Uterus (tissue), 3 donors: ENCODE measurements at regions not wholly inside any gene's neighbourhood (a gene's known extent, or its start where the extent isn't known, plus 50 kb on each side); places are given as distances from the start of the nearest gene placed in this dataset.

Experiments
- DNase-seq, 2 donors: peaks; one replicate each; pipeline ENCODE4 v3.0.0-alpha.2; 2019 to 2020
- H3K27ac ChIP-seq, 2 donors: fragments of 200-600 bp; sonication (generic); 1 replicate in 1 of 2; 2 replicates in 1 of 2; pipeline ENCODE4 v1.5.1; 2016 to 2018
- H3K27me3 ChIP-seq, 2 donors: fragments of 200-600 bp; sonication (generic); one replicate each; pipeline ENCODE4 v1.5.1; 2018 to 2019; ENCODE audit warnings: control low read depth in 1 of 2
- H3K36me3 ChIP-seq, 2 donors: fragments of 200-600 bp; sonication (generic); one replicate each; pipeline ENCODE4 v1.5.1; 2019; ENCODE audit warnings: control low read depth in 1 of 2
- H3K4me1 ChIP-seq, 2 donors: fragments of 200-600 bp; sonication (generic); one replicate each; pipeline ENCODE4 v1.5.1; 2018 to 2019; ENCODE audit warnings: control low read depth in 1 of 2
- H3K4me3 ChIP-seq, 2 donors: fragments of 200-600 bp; sonication (generic); 1 replicate in 1 of 2; 2 replicates in 1 of 2; pipeline ENCODE4 v1.5.1; 2018 to 2019; ENCODE audit warnings: mild to moderate bottlenecking in 1 of 2
- H3K9me3 ChIP-seq, 2 donors: fragments of 200-600 bp; sonication (generic); one replicate each; pipeline ENCODE4 v1.5.1; 2019; ENCODE audit warnings: control low read depth in 1 of 2
- POLR2A ChIP-seq, 2 donors: fragments of 450-650 bp; IDR thresholded peaks; one replicate each; pipeline ENCODE4 v1.6.1; 2016; ENCODE audit warnings: antibody characterized with exemption in 2 of 2, mild to moderate bottlenecking in 1 of 2, moderate library complexity in 1 of 2
- intact Hi-C: fragments of 100-400 bp; cut with DNase I; formaldehyde crosslinking; loops from one replicate; pipeline ENCODE4 v1.15.1; 2023; ENCODE audit warnings: low total_unique reads
- TF ChIP-seq, protein P1 (sequence below), 4 experiments: fragments of 200-600 bp in 2 of 4; fragments of 450-650 bp in 2 of 4; sonication (generic) in 2 of 4; IDR thresholded peaks; one replicate each; pipeline ENCODE4 v1.5.1; 2016 to 2019; ENCODE audit warnings: antibody characterized with exemption in 4 of 4, mild to moderate bottlenecking in 2 of 4, moderate library complexity in 1 of 4
- donor health status: DM: yes; HTN: yes; CAD: no.

DNA sequence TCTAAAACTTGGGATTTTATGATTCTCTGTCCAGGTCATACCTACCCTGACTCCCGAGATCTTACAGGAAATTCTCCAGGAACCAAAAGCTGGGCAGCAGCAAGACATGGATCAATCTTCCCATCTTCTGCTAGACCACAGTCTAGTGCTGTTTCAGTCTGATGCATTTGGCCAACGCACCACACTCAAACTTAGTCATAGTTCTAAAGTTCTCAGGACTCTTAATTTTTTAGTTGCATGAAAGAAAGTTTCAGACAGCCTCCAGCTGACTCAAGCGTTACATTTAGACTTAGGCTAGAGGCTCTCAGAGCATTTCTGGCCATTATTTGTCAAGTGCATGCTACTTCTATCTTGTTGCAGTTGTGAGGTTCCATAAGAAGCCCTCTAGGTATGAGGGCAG, 230.1 kb upstream of the CCDC150 start:
- no peak for DNase-seq
- Histone ChIP-seq H3K4me3 (no peak overlapping the region), H3K36me3 (no peaks in the 10 kb centered on the region), H3K27ac (no peak overlapping the region), H3K4me1 (no peaks in the 10 kb centered on the region), H3K27me3 (no peaks in the 10 kb centered on the region), H3K9me3 (no peaks in the 10 kb centered on the region)
- TF ChIP-seq POLR2A (IDR thresholded peaks at IDR 0.05), result no peak
- TF ChIP-seq, protein P1, sequence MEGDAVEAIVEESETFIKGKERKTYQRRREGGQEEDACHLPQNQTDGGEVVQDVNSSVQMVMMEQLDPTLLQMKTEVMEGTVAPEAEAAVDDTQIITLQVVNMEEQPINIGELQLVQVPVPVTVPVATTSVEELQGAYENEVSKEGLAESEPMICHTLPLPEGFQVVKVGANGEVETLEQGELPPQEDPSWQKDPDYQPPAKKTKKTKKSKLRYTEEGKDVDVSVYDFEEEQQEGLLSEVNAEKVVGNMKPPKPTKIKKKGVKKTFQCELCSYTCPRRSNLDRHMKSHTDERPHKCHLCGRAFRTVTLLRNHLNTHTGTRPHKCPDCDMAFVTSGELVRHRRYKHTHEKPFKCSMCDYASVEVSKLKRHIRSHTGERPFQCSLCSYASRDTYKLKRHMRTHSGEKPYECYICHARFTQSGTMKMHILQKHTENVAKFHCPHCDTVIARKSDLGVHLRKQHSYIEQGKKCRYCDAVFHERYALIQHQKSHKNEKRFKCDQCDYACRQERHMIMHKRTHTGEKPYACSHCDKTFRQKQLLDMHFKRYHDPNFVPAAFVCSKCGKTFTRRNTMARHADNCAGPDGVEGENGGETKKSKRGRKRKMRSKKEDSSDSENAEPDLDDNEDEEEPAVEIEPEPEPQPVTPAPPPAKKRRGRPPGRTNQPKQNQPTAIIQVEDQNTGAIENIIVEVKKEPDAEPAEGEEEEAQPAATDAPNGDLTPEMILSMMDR (IDR thresholded peaks at IDR 0.05), result no peak
- intact Hi-C loops, result no loop called here

DNA sequence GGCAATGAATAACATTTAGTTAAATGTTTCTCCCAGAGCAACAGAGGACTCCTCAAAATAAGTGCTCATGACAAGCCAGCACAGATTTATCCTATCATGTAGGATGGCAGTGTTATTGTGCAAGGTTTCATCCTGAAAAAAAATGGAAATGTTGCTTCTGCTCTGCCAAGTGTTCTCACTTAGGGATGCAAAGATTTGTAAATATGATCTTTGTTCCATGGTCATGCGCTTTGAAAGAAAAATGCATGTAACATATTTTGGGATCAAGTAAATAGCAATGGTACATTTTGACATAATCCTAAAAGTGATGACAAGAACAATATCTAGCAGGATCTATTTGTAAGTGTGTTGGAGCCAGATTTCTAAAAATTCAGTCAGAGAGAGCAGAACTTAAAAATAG, 229.5 kb upstream of the CCDC150 start:
- no peaks in the 10 kb centered on the region for H3K27me3 ChIP-seq

GRCh38 chr2:196413821-196414274, 225.7 kb upstream of the CCDC150 start:
- DNase-seq, result no peak
- no peaks in the 10 kb centered on the region for H3K36me3 ChIP-seq
- H3K9me3 ChIP-seq, result no peaks in the 10 kb centered on the region
- no peak overlapping the region for H3K4me3 ChIP-seq
- no peak overlapping the region for H3K27ac ChIP-seq
- no peaks in the 10 kb centered on the region for H3K4me1 ChIP-seq
- intact Hi-C loops, result no loop called here
- TF ChIP-seq, protein P1 (IDR thresholded peaks at IDR 0.05), result no peak
- TF ChIP-seq POLR2A (IDR thresholded peaks at IDR 0.05), result no peak
- no peaks in the 10 kb centered on the region for H3K27me3 ChIP-seq

More for the DNA sequence above, 229.5 kb upstream of the CCDC150 start:
- intact Hi-C loops, result no loop called here
- Histone ChIP-seq H3K4me3 (no peak overlapping the region), H3K36me3 (no peaks in the 10 kb centered on the region), H3K9me3 (no peaks in the 10 kb centered on the region), H3K27ac (no peak overlapping the region), H3K4me1 (no peaks in the 10 kb centered on the region)
- TF ChIP-seq POLR2A (IDR thresholded peaks at IDR 0.05), result no peak
- TF ChIP-seq, protein P1 (IDR thresholded peaks at IDR 0.05), result no peak
- DNase-seq, result no peak

- no peak for TF ChIP-seq POLR2A (IDR thresholded peaks at IDR 0.05)
- no peaks in the 10 kb centered on the region for H3K9me3 ChIP-seq
- no peak for DNase-seq
- no peak overlapping the region for H3K4me3 ChIP-seq
- no peak overlapping the region for H3K27ac ChIP-seq
- no peaks in the 10 kb centered on the region for H3K27me3 ChIP-seq
- H3K4me1 ChIP-seq, result no peaks in the 10 kb centered on the region
- H3K36me3 ChIP-seq, result no peaks in the 10 kb centered on the region
- intact Hi-C loops, result no loop called here
These were observed 224.1 kb upstream of the CCDC150 start for GRCh38 chr2:196415384-196415783.

- DNase-seq, result no peak
- no peaks in the 10 kb centered on the region for H3K4me1 ChIP-seq
- intact Hi-C loops, result no loop called here
- H3K27ac ChIP-seq, result no peak overlapping the region
- H3K36me3 ChIP-seq, result no peaks in the 10 kb centered on the region
- no peaks in the 10 kb centered on the region for H3K27me3 ChIP-seq
- H3K4me3 ChIP-seq, result no peak overlapping the region
- H3K9me3 ChIP-seq, result no peaks in the 10 kb centered on the region
- TF ChIP-seq, protein P1 (IDR thresholded peaks at IDR 0.05), result no peak
- TF ChIP-seq POLR2A (IDR thresholded peaks at IDR 0.05), result no peak
These were observed 219.4 kb upstream of the CCDC150 start for GRCh38 chr2:196420143-196420542.

DNA sequence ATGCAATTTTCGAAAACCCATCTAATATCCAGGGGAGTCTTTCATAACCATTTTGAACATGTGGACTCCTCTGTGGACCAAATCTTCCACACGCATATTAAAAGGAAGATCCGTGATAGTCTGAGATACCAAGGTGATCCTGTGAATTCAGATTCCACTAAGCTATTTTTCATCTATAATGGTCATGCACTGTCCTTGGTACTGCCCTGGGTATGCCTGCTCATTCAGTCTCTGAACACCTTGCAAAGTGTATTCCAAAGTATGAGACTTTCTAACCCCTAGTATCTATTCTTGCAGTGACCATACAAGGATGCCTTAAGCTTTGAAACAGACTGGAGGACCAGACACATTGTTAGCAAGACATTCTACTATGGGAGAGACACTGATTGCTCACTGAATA, 217.6 kb upstream of the CCDC150 start:
- Histone ChIP-seq H3K36me3 (no peaks in the 10 kb centered on the region), H3K27ac (no peak overlapping the region), H3K4me1 (no peaks in the 10 kb centered on the region), H3K27me3 (no peaks in the 10 kb centered on the region), H3K9me3 (no peaks in the 10 kb centered on the region), H3K4me3 (no peak overlapping the region)
- intact Hi-C loops, result no loop called here
- DNase-seq, result no peak
- no peak for TF ChIP-seq POLR2A (IDR thresholded peaks at IDR 0.05)
- TF ChIP-seq, protein P1 (IDR thresholded peaks at IDR 0.05), result no peak
